HepG2 (cell line): ENCODE measurements at regions not wholly inside any gene's neighbourhood (a gene's known extent, or its start where the extent isn't known, plus 50 kb on each side); places are given as distances from the start of the nearest gene placed in this dataset.

Experiments
- ATAC-seq: fragments of 200-7000 bp; cut with Tn5 transposase; 3 replicates; pipeline ENCODE4 v1.9.1; 2020; ENCODE audit warnings: mild to moderate bottlenecking, moderate library complexity
- BruUV-seq: library from RNA; stranded (reverse); fragments of 400-500 nt; replicated peaks from 2 replicates; lab custom pipeline; 2021; lab: Mats Ljungman, UMichigan
- CTCF ChIA-PET: fragments of 300-600 bp; formaldehyde crosslinking; extraction: SDS; loops from one replicate; lab custom pipeline; 2021; ENCODE audit warnings: low total read pairs, inconsistent platforms, low intra/inter-chr PET ratio; lab: Yijun Ruan, JAX
- POLR2A ChIA-PET: fragments of 350-600 bp; sonication (Branson Sonifier 250); formaldehyde crosslinking; loops from one replicate; lab custom pipeline; 2020; ENCODE audit warnings: antibody characterized with exemption, inconsistent platforms; lab: Yijun Ruan, JAX
- DNase-seq: peaks from one replicate; pipeline ENCODE4 v3.0.0-alpha.2; 2015; ENCODE audit warnings: low spot score
- FAIRE-seq: peaks from 3 replicates; lab custom pipeline; 2011; peaks lifted over from hg19 to GRCh38; lab: Jason Lieb, UNC
- H2AFZ ChIP-seq: one replicate; pipeline ENCODE4 v1.6.1; 2011; ENCODE audit warnings: low read length, inconsistent platforms
- H3K27ac ChIP-seq: fragments of 300-600 bp; 3 replicates; pipeline ENCODE4 v1.8.0; 2011; ENCODE audit warnings: mixed run types, mild to moderate bottlenecking, mixed read lengths, low read length, inconsistent platforms; ENCODE audit not compliant: insufficient read depth; ENCODE audit errors: extremely low read length
- H3K27me3 ChIP-seq, 2 experiments: fragments of 200-600 bp in 1 of 2; 2 replicates in 1 of 2; 3 replicates in 1 of 2; pipeline versions ENCODE4 v1.6.0 to v1.8.0; 2011; ENCODE audit warnings: low read length in 2 of 2, mild to moderate bottlenecking in 2 of 2, moderate library complexity in 2 of 2, inconsistent platforms in 1 of 2; ENCODE audit not compliant: insufficient read depth in 2 of 2, control insufficient read depth in 1 of 2
- H3K36me3 ChIP-seq, 2 experiments: fragments of 200-600 bp in 1 of 2; replicated peaks in 1 of 2; 2 replicates in 1 of 2; 3 replicates in 1 of 2; pipeline versions ENCODE4 v1.5.1 to v1.8.0; 2011; ENCODE audit warnings: low read length in 2 of 2, inconsistent platforms in 1 of 2; ENCODE audit not compliant: insufficient read depth in 2 of 2, control insufficient read depth in 1 of 2
- H3K4me1 ChIP-seq: 2 replicates; pipeline ENCODE4 v1.5.1; 2012; ENCODE audit warnings: low read length, inconsistent platforms; ENCODE audit not compliant: insufficient read depth
- H3K4me2 ChIP-seq: 2 replicates; pipeline ENCODE4 v1.6.0; 2011; ENCODE audit warnings: low read depth, low read length, inconsistent platforms
- H3K4me3 ChIP-seq, 3 experiments: fragments of 200-600 bp in 1 of 3; sonication (generic), shearing (Covaris generic) in 1 of 3; replicated peaks in 1 of 3; 2 replicates each; pipeline ENCODE4 v1.5.1; 2011 to 2016; ENCODE audit warnings: low read length in 3 of 3, inconsistent platforms in 2 of 3, low read depth in 2 of 3, mild to moderate bottlenecking in 2 of 3, control low read depth in 1 of 3, mixed read lengths in 1 of 3; ENCODE audit not compliant: insufficient read depth in 1 of 3
- H3K79me2 ChIP-seq: one replicate; pipeline ENCODE4 v1.6.1; 2011; ENCODE audit warnings: low read length, inconsistent platforms; ENCODE audit not compliant: insufficient read depth
- H3K9ac ChIP-seq: 2 replicates; pipeline ENCODE4 v1.6.0; 2011; ENCODE audit warnings: mild to moderate bottlenecking, low read depth, low read length, inconsistent platforms; ENCODE audit not compliant: insufficient read depth
- H3K9me3 ChIP-seq: 2 replicates; pipeline ENCODE4 v1.5.1; 2012; ENCODE audit warnings: mild to moderate bottlenecking, low read length
- H4K20me1 ChIP-seq: 2 replicates; pipeline ENCODE4 v1.6.0; 2011; ENCODE audit warnings: inconsistent platforms, mild to moderate bottlenecking, low read length, moderate library complexity; ENCODE audit not compliant: insufficient read depth
- HIVEP1 ChIP-seq: sonication (generic); formaldehyde crosslinking; IDR thresholded peaks from 2 replicates; pipeline ENCODE4 v1.4.0; 2020; ENCODE audit warnings: mild to moderate bottlenecking, missing genetic modification reagents
- POGK ChIP-seq: sonication (generic); formaldehyde crosslinking; conservative IDR thresholded peaks from 2 replicates; pipeline ENCODE4 v1.8.0; 2022; ENCODE audit warnings: mild to moderate bottlenecking, moderate library complexity, missing genetic modification reagents
- SALL2 ChIP-seq: sonication (generic); formaldehyde crosslinking; IDR thresholded peaks from 2 replicates; pipeline ENCODE4 v1.8.1; 2023; ENCODE audit warnings: mild to moderate bottlenecking, missing genetic modification reagents, inconsistent platforms
- SP2 ChIP-seq: sonication (generic); formaldehyde crosslinking; IDR thresholded peaks from 2 replicates; pipeline ENCODE4 v1.5.1; 2020; ENCODE audit warnings: mild to moderate bottlenecking, missing genetic modification reagents
- WIZ ChIP-seq: sonication (generic); formaldehyde crosslinking; IDR thresholded peaks from 2 replicates; pipeline ENCODE4 v1.5.1; 2020; ENCODE audit warnings: mild to moderate bottlenecking, missing genetic modification reagents
- ZNF256 ChIP-seq: sonication (generic); formaldehyde crosslinking; conservative IDR thresholded peaks from 2 replicates; pipeline ENCODE4 v1.4.0; 2020; ENCODE audit warnings: missing genetic modification reagents
- ZNF512 ChIP-seq: sonication (generic); formaldehyde crosslinking; IDR thresholded peaks from 2 replicates; pipeline ENCODE4 v1.4.0; 2020; ENCODE audit warnings: mild to moderate bottlenecking, missing genetic modification reagents
- ZNF747 ChIP-seq: sonication (generic); formaldehyde crosslinking; IDR thresholded peaks from 2 replicates; pipeline ENCODE4 v1.8.1; 2023; ENCODE audit warnings: missing genetic modification reagents, mild to moderate bottlenecking, borderline replicate concordance
- ZNF891 ChIP-seq: sonication (generic); formaldehyde crosslinking; IDR thresholded peaks from 2 replicates; pipeline ENCODE4 v1.5.0; 2020; ENCODE audit warnings: mild to moderate bottlenecking, missing genetic modification reagents
- WGBS: methylation state at CpG from one replicate; pipeline ENCODE4 v1.1.6; 2017; ENCODE audit warnings: low lambda C conversion rate; 5-methylcytosine and 5-hydroxymethylcytosine counted together
- in situ Hi-C: cut with HindIII; loops from 2 replicates; pipeline ENCODE4 v1.10.0; 2017; ENCODE audit warnings: low pct_unique_long_range_greater_than_20kb; ENCODE audit not compliant: extremely low pct_ligation_motif_present
- intact Hi-C: fragments of 100-400 bp; cut with micrococcal nuclease; formaldehyde crosslinking; loops from one replicate; pipeline ENCODE4 v1.10.0; 2022; ENCODE audit not compliant: unreplicated experiment

GRCh38 chr20:16107172-16107870 is 465.9 kb downstream of the KIF16B start:
- H3K4me2 ChIP-seq, result 0 out of 2 replicates have a peak overlapping the region, but pooled peaks have one; percentile 2
- intact Hi-C loops, result no loop called here
- POLR2A ChIA-PET, result no interaction called here

More at GRCh38 chr20:16107172-16107870, 465.9 kb downstream of the KIF16B start:
- no peaks in the 10 kb centered on the region for H3K36me3 ChIP-seq
- no peaks in the 10 kb centered on the region for H3K27me3 ChIP-seq
- in situ Hi-C loops, result no loop called here
- ATAC-seq (peak; percentile 39), FAIRE-seq (no peak), DNase-seq (no peak)
- H3K9me3 ChIP-seq, result peaks cover 55% of the 10 kb centered on the region; the same call in 1 of the 2 replicates
- WGBS, result 39% methylated on average over 7 of the region's 7 CpGs
- TF ChIP-seq SP2 (CRISPR knock-in tag) (no peak), ZNF512 (CRISPR knock-in tag) (no peak), SALL2 (CRISPR knock-in tag) (no peak), ZNF256 (CRISPR knock-in tag) (no peak), ZNF891 (no peak), WIZ (CRISPR knock-in tag) (no peak), ZNF747 (no peak), HIVEP1 (no peak), POGK (no peak)
- H4K20me1 ChIP-seq, result no peaks in the 10 kb centered on the region
- no peaks in the 10 kb centered on the region for H3K79me2 ChIP-seq
- H3K4me1 ChIP-seq, result peaks cover 14% of the 10 kb centered on the region
- no peak overlapping the region for H3K27ac ChIP-seq
- CTCF ChIA-PET, result no interaction called here
- BruUV-seq, result no TSS peak
- no peak overlapping the region for H3K9ac ChIP-seq
- H2AFZ ChIP-seq, result no peak overlapping the region
- H3K4me3 ChIP-seq, result no peak overlapping the region
